NCI-H2029 treated with DMSO at 0.1 percent for 48 hours (cell line): ENCODE measurements at regions not wholly inside any gene's neighbourhood (a gene's known extent, or its start where the extent isn't known, plus 50 kb on each side); places are given as distances from the start of the nearest gene placed in this dataset.
"Not testable (repeated sequence)": the region's sequence is repeated elsewhere in the genome, so short reads cannot be mapped to it uniquely, and the experiment has no call there.

Source experiments
- DNase-seq: peaks from one replicate; lab custom pipeline; 2025; lab: John Stamatoyannopoulos, UW

- no peak for DNase-seq
Observed at GRCh38 chr14:45867046-45867894, 614.3 kb upstream of the MIS18BP1 start.

DNA sequence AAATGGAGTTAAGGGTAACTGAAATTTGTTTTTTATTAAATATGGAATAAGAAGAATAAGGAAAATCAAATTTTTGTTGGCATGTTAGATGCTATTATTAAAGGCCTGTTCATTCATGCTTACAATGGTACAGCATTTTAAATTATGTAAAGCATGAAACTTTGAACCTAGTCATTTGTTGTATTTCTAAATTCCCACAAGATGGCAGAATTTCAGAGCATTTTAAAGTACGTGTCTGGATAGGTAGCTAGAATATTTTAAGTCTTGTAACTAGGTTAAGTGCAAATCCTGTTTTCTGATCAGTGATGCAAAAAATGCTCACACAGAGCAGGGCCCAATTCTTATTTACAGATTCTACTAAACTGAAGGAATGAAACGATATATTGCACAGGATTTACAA is 585.6 kb upstream of the MIS18BP1 start:
- DNase-seq = no peak

DNA sequence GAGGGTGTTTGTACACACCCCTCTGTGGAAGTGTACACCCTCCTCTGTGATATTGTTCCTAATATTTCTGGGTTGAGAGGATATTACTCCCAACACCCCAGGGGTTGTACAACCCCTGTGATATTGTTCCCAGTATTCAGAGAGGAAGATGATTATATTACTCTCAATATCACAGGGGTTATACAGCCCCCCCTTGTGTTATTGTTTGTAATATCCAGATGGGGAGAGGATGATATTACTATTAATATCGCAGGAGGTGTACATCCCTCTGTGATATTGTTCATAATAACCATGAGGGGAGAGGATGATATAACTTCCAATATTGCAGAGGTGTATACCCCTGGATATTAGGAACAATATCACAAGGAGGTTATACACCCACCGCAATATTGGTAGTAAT is 566.1 kb upstream of the MIS18BP1 start:
- no peak for DNase-seq

GRCh38 chr14:45811155-45811554 is 558.2 kb upstream of the MIS18BP1 start:
- no peak for DNase-seq

DNA sequence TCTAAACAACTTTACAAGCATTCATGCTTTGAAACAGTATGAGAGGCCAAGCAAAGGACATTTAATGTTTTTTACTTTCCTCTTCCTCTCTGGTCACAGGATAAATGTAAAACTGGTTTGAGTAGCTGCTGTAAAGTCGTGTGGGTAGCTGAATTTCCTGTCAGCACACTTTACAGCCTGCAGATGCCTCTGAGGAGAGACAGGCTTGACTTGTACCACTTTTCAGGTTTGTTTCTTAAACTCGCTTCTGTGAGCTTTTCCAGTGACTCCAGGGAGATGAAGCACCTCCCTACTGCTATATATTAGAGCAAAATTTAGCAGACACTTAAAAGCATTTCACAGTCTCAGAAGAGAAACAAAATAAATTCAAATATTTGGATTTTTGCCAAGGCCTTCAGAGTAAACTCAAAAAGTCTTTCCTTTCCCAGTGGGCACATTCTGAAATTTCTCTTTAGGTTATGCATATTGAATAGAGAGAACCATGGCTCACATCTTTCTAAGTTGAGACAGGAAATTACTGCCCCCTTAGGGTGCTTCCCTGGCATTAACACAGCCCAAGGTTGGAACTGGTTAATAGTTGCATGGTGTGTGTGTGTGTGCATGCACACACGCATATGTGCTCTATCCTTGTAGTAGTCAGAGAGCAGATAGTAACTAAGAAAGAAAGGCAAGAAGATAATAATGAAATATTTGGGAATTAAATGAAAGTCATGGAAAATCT is 557.3 kb upstream of the MIS18BP1 start:
- DNase-seq = no peak

- no peak for DNase-seq
Observed at GRCh38 chr14:45807178-45807899, 554.3 kb upstream of the MIS18BP1 start.

GRCh38 chr14:45799511-45799910 is 546.5 kb upstream of the MIS18BP1 start:
- DNase-seq = no peak

DNA sequence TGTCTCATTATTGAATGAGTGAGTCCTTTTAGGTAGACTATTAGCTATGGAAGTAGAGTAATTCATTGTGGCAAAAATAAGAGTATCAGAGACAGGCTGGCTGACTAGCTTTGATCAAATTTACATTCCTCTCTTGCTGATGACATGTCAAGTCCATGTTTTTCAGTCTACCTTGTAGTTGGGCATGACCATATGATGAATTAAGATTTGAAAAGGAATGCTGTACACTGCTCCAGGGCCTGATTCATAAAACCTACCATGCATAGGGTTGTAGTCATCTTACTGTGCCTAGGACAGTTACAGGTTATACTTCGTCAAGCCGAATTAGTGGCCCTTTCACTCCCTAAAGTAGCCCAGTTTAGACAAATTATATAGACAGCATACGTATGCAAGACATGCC is 545.7 kb upstream of the MIS18BP1 start:
- no peak for DNase-seq

- DNase-seq = not testable (repeated sequence)
Observed at GRCh38 chr14:45796006-45796405, 543.0 kb upstream of the MIS18BP1 start.

GRCh38 chr14:45793081-45793480 is 540.1 kb upstream of the MIS18BP1 start:
- DNase-seq = no peak

DNA sequence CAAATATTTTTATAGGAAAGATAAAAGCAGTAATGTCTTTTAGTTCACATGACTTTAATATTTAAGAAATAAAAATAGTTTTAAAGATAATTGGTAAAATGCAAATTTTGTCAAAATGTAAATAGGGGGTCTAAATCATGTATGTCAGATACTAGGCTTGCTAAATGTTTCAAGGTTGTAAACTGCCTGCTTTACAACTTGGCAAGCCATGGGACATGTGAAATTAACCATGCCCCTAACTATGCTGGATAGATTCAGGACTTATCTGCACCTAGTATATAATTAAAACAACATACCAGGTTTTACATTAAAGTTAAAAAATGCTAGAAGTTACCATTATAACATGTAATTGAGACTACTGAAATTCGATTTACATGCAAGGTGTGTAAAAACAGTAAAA is 537.3 kb upstream of the MIS18BP1 start:
- DNase-seq = no peak

- DNase-seq = no peak
Observed at GRCh38 chr14:45787167-45787566, 534.2 kb upstream of the MIS18BP1 start.

- no peak for DNase-seq
Observed at GRCh38 chr14:45786266-45786665, 533.3 kb upstream of the MIS18BP1 start.

GRCh38 chr14:45785240-45785639 is 532.2 kb upstream of the MIS18BP1 start:
- no peak for DNase-seq

DNA sequence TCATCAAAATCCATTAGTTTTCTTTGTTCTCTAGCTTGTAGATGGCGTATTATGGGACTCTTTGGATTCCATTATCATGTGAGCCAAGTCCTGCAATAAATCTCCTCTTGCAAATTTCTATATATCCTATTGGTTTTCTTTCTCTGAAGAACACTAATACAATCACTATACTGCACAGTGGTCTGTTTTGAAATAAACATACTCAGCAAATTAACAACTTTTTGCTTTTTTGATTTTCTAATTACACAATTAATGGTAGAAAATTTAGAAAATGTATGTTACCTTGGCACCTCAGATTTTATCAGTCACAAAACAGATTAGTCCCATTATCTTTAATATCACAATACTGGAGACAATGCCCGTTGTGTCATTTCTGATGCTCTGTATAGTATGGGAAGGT is 513.2 kb upstream of the MIS18BP1 start:
- DNase-seq = no peak

- no peak for DNase-seq
Observed at GRCh38 chr14:45757655-45758054, 504.7 kb upstream of the MIS18BP1 start.

- not testable (repeated sequence) for DNase-seq
Observed at GRCh38 chr14:45756412-45756811, 503.4 kb upstream of the MIS18BP1 start.

DNA sequence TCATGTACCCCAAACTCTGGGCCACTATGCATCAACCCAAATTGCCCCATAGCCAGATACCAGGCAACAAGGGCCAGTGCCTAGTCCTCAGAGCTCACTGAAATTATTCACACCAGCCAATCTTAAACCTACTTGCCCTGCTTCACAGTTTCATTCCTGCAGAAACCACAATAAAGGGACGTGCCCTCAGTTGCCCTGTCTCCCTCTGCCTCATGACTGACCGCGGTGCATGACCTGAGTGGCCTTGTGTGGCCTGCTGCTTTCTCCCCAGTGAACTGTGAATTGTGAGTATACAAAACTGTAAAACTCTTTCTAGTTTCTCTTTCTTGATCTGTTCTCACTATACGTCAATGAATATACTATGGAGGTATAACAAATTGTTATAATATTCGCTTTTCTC is 490.9 kb upstream of the MIS18BP1 start:
- no peak for DNase-seq

GRCh38 chr14:45742187-45742586 is 489.2 kb upstream of the MIS18BP1 start:
- no peak for DNase-seq

DNA sequence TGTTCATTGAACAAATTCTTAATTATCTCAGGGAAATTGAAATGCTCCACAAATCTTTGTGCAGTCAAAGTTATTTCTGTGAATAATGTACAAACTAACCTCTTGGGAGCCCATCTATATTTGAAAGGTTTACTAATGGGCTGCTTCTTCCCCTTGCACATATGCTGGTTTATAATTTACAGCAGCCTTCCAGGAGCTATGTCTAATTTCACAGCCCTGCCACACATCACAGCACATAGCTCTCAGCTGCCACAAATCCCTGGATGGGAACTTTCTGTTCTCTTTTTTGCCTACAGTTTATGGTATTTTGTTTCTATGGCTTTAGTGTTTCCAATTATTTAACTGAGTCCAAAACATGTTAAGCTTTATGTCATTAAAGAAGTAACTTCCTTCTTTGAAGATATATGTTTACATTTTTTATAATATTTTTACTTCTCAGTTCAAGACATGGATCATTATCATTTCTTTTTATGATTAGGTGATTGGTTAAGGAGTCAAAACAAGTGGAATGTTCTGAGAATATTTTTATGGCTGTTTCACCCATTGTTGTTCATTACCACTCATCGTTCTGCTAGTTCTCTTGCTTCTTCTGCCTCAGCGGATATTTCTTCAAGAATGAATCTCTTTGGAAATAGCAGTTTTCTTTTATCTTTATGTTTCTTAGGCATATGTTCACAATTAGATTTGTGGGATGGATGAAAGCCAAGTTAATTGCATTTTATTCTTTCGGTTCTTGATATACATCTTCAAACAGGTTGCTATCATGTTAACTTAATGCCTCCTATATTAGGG is 475.6 kb upstream of the MIS18BP1 start:
- DNase-seq = no peak

DNA sequence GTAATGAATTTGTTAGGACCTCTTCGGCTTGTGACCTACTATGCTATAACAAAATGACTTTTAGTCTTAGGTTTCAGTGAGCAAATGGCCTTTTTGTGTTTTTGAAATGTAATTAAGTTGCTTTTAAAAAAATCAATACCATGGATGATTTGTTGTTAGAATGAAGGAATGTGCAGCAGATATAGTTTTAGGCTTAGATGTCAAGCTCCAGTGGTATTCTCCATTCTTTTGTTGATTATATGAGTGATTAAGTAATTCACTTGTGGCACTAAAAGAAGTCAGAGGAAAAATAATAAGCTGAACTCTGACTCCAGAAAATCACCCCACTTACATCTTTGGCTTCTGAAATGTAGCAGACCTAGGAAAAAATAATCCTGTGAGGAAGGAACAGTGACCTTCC is 474.1 kb upstream of the MIS18BP1 start:
- no peak for DNase-seq

- DNase-seq = no peak
Observed at GRCh38 chr14:45721472-45721871, 468.5 kb upstream of the MIS18BP1 start.
